ENCODE measurements at regions not wholly inside any gene's neighbourhood (a gene's known extent, or its start where the extent isn't known, plus 50 kb on each side); places are given as distances from the start of the nearest gene placed in this dataset.

DNA sequence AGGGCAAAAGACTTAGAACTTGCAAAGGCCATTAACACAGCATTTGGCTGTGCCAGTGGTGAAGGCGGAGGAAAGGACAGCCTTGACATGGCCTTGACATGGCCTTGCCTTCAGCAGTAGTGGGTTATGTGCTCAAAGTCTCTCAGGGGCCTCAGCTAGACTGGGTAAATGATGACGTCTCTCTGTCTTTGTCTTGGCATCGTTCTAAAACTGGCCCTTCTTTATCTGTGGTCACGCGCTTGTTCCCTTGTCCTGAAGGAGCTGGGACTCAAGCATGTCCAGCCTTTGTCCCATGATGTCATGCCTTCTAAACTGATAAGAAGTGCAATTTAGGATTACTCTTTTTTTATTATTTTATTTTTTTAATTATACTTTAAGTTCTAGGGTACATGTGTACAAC lies 88.7 kb upstream of the ATP10B start:
- no peak for DNase-seq

DNA sequence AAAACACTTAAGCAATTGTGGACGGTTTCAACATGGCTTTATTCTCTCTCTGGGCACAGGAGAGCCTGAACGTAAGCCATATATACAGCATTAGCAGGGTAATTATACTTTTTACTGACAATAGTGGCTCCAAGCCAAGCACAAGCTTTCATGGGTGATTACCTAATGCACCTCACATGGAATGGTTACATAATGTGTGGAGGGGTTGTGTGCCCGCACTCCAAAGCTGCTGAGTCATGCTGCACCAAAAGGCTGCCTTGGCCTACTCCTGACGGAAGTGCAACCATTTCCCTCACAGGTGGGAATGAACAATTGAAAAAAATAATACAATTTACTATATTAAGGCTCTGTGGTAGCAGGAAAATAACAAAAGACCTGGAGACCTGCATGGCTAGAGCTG lies 86.5 kb upstream of the ATP10B start:
- DNase-seq = no peak

DNA sequence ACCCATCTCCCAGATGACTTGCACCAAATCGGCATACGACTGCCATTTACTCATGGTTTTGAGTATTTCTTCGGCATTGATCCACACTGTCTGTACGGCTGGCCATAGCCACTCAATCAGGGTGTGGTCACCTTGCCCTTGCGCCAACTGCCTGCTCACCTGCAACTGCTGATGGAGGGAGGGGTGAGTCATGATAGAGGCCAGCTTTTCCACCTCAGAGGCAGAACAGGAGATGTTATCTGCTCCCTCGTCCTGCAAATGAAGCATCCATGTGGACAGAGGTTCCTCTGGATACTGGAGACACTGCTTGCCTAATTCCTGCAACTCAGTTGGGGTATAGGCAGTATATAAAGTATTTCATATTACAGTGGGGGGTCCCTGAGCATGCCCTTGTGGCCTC lies 85.6 kb upstream of the ATP10B start:
- DNase-seq = no peak

DNA sequence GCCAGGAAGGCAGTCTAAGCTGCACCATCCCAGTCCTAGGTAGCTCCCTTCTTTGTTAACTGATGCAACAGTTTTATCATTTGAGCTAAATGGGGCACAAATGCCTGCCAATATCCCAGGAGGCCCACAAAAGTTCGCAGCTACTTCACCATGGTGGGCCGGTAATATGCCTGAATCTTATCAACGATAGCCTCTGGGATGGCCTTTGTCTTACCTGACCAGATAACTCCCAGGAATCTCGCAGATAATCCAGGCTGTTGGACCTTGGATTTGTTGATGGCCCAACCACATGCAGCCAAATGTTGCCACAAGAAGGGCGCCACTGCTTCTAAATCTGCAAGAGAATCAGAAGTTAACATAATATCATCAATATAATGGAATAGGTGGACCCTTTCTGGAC lies 83.8 kb upstream of the ATP10B start:
- DNase-seq = no peak

DNA sequence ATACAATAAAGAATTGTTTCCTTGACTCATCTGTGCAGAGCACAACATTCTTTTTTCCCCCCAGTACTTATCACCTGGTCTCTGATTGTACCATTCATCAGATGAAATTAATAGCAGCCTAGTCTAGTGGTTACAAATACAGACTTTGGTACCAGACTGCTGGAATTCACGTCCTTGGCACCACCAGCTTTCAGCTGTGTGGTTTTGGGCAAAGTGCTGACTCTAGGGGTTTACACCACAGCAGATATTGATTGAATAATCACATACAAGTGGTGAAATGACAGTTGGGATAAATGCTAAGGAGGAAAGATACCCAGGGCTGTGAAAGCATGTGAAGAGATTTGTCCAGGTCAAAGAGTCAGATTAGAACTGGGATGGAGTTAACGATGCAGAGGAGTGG lies 79.3 kb upstream of the ATP10B start:
- no peak for DNase-seq

DNA sequence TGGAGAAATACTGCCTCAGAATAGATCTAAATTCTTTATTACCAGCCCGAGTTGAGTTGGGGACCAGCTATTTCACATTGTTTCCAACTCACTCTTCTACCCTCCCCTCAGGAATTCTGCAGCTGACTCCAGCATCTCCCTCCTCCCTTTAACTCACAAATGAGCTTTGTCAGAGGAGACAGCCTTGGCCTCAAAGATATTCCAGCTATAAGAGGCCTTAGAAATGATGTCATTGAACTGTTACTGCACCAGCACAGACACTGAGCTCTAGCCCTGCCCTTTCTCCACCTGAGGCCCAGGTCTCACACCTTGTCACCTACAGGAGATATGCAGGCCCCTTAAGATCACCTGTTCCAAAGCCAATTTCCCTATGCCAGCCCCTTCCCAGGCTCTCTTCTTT lies 78.4 kb upstream of the ATP10B start:
- DNase-seq = peak; percentile 40

DNA sequence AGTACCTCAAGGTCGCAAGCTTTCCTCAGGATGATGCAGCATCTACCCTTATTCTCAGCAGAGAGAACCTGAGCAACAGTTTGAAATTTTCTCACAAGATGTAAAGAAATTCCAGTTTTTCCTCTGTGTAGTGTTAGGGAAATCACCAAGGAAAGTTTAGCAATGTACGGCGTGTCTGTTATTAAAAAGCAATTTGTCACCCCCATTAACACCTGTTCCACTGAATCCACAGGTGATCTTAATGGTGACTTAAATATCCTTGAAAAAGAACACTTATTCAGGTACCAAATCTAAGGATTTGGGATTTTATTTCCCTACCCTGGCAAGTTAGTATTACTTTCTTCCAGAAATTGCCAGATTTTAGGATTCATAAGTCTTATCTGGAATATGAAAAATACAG lies 77.9 kb upstream of the ATP10B start:
- no peak for DNase-seq

DNA sequence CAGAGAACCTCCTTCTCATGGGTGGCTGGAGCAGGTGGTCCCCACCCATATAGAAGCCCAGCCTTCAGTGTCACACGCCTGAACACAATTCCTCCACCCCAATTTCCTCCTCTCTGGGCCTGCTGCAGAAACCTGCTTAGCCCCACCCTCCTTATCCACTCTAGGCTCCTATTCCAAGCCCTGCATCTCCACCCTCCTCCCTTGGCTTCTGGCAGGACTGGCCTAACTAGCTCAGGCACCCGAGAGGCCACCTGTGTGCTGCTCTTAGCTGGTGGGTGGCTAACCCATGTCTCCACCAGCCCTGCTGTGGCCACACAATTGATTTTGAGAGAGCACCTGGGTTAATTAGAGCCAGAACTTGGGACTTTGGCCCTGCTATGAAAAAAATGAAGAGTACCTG lies 77.3 kb upstream of the ATP10B start:
- DNase-seq = no peak

DNA sequence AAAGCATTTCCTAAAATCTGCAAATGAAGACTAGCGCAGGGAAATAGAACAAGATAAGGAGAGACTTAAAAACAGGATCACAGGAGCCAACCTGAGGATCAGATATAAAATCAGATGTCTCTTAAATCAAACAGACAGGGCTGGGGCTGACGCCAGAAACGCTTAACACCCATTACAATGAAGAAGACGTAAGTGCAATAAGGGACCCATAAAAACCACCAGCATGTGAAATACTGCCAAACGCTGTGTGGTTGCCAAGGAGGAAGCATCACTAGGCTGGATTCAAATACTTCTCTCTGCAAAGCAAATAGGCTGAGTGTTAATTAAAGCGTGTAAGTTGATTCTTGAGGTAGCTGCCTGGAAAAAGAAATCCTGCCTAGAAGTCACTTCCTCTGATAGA lies 74.4 kb upstream of the ATP10B start:
- peak; percentile 52 for DNase-seq

DNA sequence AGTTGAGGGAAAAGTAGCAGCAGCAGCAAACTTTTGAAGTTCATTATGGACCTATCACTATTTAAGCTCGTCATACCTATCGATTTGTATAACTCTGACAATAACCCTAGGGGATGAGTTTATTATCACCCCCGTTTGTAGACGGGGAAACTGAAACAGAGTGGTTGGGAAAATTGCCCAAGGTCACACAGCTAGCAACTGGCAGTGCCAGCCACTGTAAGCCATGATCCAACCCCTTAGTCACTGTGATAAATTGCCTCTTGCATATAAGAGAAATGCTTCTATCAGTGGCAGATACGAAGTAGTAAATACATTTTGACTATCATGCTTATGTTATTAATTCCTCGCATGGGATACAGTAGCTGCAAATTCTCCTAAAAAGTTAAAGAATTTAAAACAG lies 73.3 kb upstream of the ATP10B start:
- no peak for DNase-seq

DNA sequence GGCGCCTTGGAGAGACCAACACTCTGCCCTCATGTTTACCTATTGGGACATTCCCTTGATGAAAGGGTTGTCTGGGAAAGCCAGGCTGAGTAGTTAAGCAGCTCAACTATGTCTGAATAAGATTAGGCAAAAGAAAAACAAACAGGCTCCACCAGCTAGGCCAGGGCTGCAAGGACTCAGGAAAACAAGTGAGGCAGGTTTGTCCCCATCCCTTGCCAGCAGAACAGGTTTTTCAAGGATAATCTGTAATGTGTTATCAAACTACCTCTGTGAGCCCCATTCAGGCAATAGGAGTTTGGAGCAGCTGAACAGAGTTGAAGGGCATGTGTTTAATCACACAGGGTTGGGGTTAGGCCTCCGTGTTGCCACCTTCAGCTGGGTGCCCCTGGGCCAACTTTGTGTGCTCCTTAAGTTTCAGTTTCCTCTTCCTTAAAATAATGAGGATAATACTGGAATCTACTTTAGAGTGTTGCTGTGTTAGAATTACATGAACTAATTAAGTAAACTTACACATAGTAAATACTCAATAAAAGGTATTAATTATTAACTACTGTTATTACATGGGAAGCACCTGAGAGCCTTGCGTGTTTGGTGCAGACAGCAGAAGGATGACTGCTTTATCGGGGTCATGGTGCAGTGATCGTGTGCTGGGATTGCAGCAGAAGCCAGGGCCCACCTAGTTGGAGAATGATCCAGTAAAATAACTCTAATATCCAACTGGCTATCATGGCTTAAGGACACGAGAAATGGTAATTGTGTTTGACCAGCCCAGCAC lies 72.1 kb upstream of the ATP10B start:
- DNase-seq = no peak

DNA sequence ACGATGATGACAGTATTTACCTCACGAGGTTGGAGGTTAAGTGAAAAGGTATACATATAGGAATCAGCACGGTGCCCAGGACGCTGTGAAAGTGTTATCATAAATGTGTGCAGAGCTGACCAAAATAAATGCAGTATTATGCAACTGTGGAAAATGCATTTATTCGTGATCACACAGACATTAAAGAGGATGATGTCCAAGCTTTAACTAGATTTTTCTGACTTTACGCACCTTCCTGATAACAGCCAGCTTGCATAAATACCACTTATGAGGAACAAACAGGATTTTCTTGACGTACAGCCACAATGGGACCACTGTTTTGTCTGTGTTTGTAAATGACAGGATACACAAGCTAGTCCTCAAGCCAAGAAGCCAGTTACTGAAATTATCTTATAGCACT lies 71.4 kb upstream of the ATP10B start:
- no peak for DNase-seq

DNA sequence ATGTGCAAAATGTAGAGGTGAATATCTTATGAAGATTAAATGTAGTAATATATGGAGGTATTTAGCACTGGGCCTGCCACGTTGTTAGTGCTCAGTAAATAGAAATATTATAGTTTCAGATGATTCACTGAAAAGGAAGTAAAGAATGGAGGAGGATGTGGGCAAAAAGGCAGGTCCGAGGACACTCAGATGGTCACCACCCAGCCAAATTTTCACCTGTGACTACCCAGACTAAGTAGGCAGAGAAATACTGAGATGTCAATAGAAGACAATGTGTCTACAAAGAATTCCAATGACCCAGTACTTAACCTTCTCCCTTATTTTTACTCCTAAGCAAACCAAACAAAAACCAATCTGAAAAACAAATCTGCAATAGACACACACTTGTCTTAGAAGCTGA lies 70.3 kb upstream of the ATP10B start:
- no peak for DNase-seq

DNA sequence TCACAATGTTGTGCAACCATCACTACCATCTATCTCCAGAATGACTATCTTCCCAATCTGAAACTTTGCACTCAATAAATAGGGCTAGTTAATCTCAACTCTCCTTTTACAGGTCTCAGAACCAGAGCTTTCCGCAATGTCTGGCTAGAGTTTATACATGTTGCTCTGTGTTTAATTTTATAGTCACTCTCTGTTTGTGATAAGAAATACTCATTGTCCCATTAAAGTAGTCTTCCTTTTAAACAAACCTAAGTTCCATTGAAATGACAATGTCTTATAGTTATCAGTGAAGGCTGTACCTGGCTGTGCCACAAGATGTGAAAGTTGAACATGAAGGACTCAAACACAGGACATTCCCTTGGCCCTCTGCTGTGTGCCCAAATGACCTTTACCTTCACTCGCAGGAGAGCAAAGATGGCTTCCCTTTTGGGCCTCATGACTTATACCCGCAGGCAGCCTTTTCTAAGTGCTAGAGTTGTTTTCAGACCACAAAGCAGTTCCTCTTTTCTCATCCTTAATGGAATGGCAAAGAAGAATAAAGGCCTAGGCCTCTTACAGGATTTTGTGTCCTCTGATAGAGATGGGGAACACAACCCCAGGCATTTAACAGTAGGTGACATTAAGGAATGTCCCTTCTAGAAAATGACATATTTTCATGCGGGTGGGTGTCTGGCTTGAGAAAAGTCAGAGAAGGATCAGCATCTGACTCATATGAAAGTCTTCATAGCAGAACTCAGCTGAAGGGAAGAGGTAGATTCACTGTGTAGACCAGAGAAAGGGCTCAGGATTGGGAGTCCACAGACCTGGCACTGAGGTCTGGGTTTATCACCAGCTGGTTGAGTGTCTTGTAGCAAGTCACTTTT lies 69.6 kb upstream of the ATP10B start:
- DNase-seq = no peak

DNA sequence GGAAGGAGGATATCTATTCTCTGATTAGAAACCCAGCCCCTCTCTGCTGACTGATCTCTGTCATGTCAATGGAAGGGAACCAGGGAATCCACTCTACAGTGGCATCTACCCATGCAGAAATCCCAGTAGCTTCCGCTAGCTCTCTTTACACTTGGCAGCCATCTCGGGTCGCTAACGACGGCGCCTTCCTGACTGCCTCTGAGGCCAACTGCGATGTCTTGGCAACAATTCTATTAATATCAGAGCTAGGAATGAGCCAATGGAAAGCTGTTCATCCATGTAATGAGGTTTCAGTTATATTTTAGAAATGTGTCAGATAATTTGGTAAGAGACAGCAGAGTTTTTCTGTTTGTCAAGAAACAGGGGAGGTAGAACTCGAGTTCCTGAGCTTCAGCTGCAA lies 67.6 kb upstream of the ATP10B start:
- DNase-seq = no peak

DNA sequence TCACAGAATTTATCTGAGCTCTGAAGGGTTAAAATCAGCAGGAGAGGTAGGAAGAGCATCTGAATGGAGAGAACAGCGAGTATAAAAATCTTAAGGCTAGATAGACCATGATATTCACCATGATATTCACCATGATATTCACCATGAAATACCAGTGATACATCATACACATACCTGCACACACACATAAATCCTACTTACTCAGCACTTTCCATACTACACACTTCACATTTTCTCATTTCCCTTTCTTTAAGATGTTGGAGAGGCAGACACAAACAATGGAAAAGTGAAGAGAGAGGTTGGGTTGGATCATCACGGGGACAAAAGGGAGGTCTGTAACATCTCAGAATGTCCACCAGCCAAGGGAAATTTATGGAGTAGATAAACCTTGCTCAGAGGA lies 66.4 kb upstream of the ATP10B start:
- no peak for DNase-seq

DNA sequence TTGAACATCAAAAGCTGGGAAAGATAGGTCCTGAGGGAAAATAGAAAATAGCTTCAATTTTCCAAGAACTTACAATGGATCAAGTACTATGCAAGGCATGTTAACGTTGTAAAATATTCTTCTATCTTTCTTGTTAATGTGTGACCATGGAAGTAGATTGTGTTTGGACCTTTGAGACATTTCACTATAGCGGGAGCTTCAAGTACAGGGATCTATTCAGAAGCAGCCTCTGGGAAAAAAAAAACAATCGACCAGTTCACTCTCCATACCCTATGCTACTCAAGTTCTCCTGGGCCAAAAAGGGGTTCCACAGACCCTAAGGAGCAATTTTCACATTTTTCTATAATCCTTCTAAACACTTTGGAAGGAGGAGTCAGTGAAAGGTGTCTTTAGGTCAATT lies 54.1 kb upstream of the ATP10B start:
- DNase-seq = no peak

DNA sequence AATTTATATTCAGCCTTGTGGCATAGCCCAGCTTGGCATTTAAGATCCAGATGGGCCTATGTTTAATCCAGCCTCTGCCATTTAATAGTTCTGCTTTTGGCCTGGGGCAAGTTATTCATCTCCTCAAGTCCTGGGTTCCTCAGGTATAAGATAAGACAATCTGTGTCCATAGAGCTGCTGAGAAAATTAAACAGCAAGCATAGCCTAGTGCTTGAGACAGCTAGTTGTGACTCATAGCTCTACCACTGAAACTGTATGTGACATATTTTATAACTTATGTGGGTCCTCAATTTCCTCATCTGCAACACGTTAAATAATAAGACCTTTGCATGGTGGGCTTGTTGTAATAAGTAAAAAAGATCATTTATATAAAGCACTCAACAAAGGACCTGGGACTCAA lies 53.3 kb upstream of the ATP10B start:
- DNase-seq = no peak

DNA sequence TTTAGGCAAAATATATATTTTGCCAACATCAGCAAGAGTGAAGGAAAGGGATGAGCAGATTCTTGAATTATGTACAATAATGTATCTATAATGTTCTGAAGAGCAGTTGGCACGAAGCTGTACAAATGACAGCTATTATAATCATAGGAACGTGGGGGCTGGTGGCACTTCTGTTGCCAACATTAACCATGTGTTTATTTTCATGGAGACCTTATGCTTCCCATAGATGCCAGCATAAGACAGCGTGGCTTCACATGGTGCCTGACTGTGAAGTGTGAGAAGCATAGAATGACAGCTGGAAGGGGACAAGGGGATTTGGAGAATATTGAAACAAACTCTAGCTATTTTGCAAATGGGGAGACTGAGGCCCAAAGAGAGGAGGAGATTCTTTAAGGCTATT lies 52.6 kb upstream of the ATP10B start:
- no peak for DNase-seq

DNA sequence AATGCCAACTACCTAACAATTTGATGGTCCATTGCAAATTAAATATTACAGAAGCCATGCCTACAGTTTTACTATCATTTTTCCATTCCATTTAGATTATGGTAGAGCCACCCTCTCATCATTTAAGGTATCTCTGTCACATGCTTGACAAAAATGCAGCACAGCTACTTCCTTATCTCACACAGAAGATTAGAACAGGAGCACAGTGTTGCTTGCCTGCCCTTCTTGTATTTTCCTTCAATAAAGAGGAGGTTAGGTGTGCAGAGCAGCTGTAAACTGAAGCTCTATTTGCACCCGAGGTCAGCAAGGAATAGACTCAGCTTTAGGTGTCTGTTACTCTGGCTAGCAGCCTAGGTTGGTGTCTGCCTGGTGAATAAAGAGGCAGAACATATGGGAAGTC lies 51.5 kb upstream of the ATP10B start:
- DNase-seq = no peak

DNA sequence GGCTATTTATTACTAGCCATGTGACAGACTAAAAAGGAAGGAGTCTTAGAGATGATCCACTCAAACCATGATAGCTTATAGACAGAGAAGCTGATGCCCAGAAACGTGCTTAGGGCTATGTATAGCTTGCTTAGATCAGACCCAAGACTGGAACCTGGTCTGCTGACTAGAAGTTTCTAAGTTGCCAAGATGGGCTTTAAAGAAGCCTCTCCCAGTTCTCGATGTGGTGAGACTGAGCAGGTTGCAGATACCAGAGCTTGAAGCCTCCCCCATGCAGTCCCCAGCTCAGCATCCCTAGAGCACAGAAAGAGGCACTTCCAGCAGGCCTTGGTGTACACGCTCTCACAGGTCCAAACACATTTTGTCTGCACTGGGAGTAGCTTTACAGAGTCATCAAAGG lies 51.1 kb upstream of the ATP10B start:
- DNase-seq = no peak

Measured in left hindlimb (tissue), 1 donor.